ENCODE measurements at regions not wholly inside any gene's neighbourhood (a gene's known extent, or its start where the extent isn't known, plus 50 kb on each side); places are given as distances from the start of the nearest gene placed in this dataset.
"Not testable (repeated sequence)": the region's sequence is repeated elsewhere in the genome, so short reads cannot be mapped to it uniquely, and the experiment has no call there.

DNA sequence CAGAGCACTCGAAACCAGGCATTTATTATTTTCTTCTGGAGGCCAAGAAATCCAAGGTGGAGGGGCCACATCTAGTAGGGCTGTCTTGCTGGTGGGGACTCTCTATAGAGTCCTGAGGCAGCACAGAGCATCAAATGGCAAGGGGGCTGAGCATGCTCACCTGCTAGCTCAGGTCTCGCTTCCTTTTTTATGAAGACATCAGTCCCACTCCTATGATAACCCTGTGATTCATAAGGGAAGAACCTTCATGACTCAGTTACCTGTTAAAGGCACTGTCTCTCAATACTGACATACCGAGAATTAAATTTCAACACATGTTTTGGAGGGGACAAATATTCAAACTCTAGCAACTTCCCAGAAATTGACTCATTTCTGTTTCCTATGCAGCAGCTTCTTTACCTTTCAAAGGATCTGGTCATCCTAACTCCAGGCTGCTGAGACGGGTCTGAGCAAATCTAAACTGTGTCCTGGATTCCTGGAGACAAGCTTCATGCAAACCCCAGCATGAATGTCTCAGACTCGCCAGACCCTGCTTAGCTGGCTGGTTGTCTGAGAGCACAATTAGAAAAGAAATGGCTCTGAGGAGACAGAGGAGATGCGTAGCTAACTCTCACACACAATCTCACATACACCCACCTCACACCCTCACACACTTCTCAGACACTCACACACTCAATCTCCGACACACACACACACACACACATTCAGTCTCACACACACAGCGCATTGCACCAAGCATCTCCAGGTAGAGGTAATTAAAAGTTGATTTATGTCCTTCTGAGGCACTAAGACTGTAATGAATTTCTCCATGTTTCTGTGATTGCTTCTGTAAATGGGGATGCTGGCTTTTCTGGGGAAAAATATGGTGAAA lies 280.8 kb downstream of the BCL2L11 start:
- not testable (repeated sequence) for DNase-seq (ENCODE audit: low spot score)

DNA sequence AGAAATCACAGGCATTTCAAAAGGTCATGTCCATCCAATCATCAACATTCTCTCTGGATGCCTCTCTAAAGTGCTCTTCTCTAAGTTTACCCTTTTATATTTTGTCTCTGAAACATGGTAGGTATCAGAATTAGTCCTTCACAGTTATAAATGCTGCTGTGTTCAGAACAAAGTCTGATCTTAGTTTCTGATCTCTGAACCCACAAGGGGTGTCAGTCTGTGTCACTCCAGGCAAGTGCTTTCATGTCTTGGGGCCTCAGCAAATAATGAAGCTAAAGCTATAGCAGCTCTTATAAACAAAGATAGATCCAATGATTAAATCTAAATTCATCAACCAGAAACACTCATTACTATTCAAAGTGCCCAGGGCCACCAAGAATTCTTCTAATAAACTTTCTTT lies 281.7 kb downstream of the BCL2L11 start:
- DNase-seq (ENCODE audit: low spot score), result not testable (repeated sequence)

DNA sequence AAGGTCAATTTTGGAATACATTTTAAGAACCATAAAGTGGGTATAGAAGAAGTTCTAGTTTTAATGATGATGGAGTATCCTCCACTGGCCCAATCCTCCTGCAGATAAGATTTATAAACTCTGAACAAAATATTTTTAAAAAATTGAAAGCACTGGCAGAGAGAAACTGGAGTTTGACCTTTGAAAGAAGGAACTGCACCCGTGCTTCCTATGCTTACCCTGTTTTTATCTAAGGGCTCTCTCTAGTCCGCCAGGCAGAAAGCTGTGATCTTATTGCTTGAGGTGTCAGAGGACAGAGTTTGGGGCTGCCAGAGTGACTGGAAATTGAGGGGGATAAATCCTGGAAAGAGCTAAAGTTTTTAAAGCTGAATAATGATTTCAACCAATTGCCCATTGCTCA lies 282.6 kb downstream of the BCL2L11 start:
- not testable (repeated sequence) for DNase-seq (ENCODE audit: low spot score)

DNA sequence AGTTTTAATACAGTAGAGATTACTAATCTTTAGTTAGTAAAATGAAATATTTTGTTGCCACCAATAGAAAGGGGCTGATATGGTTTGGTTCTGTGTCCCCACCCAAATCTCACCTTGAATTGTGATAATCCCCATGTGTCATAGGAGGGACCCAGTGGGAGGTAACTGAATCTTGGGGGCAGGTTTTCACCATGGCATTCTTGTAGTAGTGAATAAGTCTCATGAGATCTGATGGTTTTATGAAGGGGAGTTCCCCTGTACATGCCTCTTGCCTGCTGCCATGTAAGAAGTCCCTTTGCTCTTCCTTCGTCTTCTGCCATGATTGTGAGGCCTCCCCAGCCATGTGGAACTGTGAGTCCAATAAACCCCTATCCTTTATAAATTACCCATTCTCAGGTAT lies 285.9 kb downstream of the BCL2L11 start:
- not testable (repeated sequence) for DNase-seq (ENCODE audit: low spot score)

DNA sequence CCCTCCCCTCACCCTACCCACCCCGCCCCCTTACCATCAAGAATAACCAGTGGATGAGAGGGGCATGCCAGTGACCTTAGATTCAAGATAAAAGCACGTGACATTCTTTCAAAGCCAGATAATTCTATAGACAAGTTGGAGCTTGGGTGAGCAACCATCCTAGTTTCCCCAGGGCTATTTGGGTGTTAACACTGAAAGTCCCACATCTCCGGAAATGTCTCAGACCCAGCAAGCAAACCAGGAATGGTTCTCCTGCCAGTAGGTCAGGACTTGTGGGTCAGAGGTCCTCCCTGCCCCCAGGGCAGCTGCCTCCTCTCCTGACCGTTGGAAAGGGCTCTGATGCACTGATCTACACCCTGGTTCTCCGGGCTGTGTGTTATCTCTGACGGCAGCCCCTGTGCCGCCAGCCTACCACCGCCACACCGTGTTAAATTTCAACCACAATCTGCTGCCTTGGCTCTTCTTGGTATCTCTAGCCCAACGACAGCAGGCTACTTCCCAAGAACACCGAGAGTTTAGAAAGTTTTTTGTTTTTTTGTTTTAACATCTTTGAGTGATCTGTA lies 287.0 kb downstream of the BCL2L11 start:
- not testable (repeated sequence) for DNase-seq (ENCODE audit: low spot score)

DNA sequence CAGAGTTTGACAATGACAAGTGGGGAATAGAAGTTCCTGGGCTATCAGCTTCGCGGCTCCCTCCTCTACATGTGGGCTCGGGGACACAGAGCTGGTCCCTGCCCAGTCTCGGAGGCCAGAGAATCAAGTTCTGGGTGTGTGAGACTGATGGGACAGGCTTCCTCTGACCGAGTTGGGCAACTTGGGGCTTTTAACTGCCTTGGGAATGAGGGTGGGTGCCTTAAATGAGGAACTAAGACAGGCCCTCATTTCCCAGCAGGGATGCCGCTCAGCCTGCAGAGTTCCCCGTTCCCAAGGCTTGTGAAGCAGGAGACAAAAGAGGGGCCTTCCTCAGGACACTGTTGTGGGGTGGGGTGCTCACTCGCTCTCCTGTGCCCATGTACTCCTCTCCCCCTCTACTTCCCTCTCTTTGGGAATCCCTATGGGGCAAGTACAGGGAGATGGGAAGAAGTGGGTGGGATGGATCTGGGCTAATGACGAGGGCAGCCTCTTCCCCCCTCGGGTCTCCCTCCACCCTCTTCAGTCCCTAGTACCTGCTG lies 290.2 kb downstream of the BCL2L11 start:
- not testable (repeated sequence) for DNase-seq (ENCODE audit: low spot score)

DNA sequence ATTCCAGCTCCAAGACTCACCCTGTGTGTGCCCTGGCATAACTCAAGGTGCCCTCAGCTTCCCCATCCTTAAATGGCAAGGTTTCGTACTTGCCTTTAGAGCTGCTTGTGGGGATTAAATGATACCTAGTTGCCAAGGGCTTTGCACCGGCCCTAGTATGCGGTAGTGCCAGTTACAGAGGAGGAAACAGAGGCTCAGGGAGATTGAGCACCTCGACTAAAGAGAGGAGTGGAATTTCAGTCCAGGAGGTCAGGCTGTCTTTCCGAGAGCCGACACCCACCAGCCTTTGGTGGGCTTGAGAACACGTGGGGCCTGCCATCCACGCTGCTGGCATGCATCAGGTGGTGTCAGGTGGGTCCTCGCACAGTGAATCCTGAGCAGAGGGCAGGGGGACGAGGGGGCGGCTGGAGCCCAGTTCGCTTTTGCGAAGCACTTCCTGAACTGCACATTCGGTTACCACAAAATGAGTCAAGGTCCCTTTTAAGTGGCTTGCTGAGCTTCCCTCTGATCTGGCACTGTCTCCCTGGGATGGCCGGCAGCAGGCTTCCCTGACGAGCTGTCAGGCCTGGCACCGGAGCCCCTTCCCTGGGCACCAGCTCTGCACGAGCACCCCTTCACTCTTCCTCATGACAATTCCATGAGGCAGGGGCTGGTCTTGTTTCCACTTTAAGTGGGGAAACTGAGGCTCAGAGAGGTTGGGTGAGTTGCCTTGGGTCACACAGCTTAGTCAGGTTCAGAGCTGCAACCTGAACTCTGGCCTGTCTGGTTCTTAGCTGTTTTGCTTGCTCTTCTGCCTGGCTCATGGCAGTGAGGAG lies 291.4 kb downstream of the BCL2L11 start:
- not testable (repeated sequence) for DNase-seq (ENCODE audit: low spot score)

DNA sequence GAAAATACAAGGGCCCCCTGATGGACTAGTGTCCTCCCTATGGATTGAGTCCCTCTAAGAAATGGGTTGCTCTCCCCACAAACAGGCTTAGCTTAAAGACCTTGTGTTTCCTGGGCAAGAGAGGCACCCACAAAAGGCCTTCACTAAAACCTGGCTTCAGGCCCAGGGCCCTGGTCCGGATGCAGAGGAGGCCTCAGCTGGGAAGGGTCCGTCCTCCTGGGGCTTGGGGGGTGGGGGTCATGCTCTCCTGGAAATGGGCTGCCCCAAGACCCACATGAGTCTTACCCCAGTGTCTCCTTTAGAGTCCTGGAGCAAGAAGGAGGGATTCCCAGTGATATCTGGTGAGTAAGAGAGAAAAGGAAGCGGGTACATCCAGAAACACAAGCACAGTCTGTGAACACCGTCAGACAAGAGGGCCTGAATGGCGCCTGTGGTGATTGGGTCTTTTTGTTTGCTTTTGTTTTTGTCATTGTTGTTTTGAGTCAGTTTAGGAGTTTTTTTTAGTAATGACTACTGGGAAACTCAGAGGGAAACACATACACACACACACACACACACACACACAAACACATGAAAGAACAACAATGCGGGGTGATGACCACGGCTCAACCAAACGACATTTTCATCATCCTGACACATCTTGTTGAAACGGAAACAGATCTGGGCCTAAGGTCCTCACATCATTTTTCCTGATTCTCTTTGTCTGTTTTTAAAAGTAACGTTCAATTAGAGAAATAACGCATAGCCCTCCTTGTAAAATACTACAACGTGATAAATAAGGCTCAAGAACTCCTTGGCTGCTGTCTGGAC lies 292.3 kb downstream of the BCL2L11 start:
- DNase-seq (ENCODE audit: low spot score), result peak; percentile 37

DNA sequence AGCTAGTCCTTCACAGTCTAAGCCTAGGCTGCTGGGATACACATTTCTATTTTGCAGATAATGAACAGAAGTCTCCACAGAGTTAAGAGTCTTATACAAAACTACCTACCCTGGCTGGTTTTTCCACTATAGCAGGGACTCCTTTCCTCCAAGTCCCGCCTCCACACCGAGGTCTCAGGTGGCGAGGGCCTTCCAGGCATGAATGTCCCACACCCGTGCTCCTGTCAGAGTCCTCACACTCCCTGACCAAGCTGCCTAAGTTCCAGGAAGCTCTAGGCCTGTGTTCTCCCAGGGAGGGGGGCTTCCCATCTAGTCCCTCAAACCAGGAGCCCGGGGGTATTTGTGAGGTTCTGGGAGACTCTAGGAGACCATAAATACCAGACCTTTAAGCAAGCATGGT lies 293.2 kb downstream of the BCL2L11 start:
- not testable (repeated sequence) for DNase-seq (ENCODE audit: low spot score)

DNA sequence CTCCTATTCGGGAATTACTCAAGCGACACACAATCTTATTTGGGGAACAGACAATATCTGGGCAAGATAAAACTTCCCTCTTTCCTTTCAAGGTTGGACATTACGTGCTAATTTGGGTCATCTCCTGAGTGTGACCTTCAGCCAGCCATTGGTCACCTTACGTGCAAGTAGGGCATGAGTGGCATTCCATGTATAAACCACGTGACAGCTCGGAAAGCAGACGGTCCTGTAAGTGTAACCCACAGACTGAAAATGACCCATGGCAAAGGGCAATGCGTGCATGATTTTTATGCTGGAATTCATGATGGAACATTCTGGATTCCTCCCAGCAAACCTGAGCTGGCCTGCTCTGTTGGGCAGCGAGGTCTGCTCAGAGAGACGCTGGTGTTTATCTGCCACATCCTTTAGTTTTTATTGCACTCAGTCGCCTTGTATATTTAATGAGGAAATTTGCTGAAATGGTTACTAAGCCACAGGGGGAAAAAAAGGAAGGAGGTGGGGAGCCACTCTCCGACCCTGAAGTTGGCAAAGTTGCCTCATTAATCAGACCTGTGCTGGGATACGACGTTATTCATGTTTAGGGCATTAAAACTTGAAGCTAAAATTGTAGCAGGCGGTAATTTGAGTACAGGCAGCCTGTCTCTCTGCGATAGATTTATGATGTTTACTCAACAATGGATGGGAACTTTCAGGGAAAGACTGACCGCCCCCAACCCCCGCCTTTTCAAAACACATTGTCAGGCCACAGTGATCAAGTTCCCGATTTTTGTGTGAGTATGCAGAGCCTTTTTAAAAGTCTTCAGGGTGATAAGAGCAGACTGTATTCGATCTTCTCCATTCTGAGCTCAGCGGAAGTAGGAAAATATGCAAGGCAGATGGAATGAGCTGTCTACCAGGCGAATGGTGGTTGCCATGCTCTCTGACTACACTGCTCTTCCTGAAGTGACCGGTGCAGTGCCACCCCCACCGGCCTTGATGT lies 295.3 kb downstream of the BCL2L11 start:
- not testable (repeated sequence) for DNase-seq (ENCODE audit: low spot score)

DNA sequence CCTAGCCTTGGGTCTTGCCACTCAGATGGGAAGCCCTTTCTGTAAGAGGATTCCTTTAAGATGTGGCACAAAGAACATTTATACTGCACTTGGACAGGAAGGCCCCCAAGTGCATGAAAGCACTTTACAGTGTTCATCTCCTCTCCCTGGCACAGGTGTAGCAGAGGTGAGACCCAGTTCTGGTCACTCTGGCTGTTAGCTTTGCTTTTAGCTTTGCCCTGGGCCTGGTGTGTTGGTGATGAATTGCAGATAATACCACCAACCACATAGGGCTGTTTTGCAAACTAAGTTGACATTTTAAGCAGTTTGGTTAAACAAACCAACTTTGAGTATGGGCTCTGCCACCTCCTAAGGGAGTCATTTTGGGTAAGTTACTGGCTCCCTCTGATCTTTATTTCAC lies 296.3 kb downstream of the BCL2L11 start:
- not testable (repeated sequence) for DNase-seq (ENCODE audit: low spot score)

DNA sequence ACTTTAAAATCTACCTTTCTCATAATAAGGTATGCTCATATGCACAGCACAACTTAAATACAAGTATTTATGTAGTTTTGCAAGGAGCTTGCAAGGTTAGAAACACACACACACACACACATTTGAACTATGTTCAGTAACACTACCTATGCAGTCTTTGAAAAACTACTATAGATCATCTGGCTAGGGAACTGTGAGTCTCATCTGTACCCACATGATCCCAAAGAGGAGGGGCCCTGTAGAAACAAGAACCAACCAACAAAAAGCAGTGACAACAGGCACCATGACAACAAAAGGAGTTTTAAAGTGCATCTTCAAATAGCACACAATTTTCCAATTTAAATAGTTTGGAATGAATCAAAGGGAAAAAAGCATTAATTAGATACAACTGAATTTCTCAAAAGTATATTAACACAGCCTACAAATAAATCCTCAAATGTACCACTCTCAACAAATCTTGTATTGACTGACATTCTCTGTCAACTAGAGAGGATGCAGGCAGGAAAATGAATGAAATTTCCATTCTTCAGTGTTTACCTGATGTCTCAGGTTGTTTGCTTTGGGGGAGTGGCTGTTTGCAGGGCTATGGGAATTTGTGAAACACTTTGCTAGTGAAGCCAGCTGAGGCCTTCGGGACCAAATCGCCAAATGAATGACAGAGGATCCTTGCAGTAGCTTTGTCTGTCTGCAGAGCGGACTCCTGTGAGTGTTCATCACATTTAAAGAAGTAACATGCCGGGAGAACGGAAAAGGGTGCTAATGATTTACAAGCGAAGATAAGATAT lies 297.6 kb downstream of the BCL2L11 start:
- not testable (repeated sequence) for DNase-seq (ENCODE audit: low spot score)

DNA sequence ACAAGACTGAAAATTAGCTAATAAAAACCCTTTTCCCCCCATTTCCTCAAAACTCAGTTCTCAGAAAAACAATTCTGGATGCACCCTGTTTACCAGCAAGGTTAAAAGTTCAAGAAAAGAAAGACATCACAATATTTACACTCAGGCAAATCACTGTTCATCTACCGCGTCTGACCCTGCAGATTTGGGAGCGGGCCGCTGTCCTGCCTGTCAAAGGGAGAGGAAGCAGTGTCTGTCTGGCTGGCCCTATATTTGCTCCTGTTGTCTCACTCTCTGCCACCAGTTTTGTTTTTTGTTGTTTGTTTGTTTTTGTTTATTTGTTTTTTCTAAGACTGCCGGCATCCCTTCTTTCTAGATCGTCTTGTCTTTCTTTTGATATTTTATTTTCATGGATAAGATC lies 299.4 kb downstream of the BCL2L11 start:
- DNase-seq (ENCODE audit: low spot score), result peak; percentile 42

DNA sequence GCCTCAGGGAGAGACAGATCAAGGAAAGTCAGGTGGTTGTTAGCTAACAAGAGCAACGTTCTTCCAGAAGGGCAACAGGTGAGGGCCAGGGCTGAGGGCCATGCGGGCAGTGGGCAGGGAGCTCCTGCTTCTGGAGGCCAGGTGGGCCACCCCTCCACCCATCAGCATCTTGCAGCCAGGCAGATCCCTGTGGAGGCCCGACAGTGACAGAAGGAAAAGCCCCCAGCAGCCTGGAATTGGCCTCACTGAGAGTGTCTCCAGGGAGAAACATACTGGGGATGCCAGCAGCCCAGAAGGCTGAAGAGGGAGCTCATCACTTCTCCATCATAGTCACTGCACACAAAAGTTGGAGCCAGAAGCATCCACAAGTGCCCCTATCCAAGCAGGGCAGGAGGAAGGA lies 300.1 kb downstream of the BCL2L11 start:
- DNase-seq (ENCODE audit: low spot score), result not testable (repeated sequence)

DNA sequence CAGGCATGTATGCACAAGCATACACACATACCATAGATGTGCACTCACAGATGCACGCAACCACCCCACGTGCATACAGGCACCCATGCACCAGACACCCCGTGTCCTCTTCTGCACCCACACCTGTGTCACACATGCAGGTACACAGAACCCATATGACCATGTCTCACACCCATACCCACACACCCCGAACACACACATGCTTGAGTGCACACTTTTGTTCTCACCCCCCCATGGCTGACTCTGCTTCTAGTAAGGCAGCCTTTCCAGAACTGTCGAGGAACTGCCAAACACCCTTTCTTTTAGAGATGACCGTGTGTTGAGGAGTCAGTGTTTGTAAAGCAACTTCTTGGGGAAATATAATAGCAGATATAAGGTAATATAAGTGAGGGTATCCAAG lies 301.2 kb downstream of the BCL2L11 start:
- DNase-seq (ENCODE audit: low spot score), result not testable (repeated sequence)

DNA sequence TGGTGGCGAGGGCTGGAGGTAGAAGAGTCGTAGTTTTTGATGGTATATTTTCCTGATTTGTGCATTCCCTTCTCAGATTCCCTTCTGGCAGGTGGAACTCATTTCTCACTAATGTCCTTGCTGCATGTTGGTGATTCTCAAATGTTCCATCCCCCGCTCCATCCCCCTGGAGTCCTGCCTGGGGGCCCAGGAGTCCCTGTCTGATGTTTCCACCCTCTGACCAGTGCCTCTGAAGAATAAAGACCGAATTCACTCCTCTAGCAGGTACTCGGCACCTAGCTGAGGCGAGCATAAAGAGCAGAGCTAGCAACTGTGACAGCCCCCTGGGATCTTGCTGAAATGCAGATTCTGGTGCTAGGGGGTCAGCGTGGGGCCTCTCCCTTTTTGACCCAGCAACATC lies 301.8 kb downstream of the BCL2L11 start:
- not testable (repeated sequence) for DNase-seq (ENCODE audit: low spot score)

DNA sequence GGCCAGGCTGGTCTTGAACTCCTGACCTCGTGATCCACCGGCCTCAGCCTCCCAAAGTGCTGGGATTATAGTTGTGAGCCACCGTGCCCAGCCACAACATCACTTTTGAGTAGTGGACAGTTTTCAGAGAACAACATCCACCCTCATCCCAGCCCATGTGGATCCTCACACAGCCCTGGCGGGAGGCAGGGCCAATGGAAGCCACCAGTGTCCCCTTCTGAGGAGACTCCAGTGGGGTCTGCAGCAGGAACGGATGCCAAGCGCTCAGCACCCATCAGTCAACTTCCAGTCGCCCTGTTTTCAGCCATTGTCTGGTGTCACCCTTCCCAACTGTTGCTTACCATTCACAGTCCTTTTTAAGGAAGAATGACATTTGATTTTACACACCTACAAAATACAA lies 302.5 kb downstream of the BCL2L11 start:
- not testable (repeated sequence) for DNase-seq (ENCODE audit: low spot score)

DNA sequence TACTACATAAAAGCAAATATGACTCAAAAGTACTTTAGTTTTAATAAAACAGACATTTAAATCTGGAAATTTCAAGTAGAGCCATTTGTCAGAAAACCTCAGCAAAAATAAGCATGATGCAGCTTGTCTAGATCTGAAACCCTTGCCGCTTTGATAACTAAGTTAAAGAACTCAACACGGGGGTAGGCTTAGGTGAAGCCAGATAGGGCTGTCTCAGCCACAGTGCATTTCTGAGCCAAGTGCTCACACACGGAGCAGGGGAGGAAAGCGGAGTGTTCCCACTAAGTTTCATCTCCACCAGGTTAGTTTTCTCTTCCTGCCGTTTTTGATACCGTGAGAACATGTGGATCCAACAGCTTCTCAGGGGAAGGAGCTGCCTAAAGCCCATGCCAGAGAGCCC lies 303.5 kb downstream of the BCL2L11 start:
- not testable (repeated sequence) for DNase-seq (ENCODE audit: low spot score)

DNA sequence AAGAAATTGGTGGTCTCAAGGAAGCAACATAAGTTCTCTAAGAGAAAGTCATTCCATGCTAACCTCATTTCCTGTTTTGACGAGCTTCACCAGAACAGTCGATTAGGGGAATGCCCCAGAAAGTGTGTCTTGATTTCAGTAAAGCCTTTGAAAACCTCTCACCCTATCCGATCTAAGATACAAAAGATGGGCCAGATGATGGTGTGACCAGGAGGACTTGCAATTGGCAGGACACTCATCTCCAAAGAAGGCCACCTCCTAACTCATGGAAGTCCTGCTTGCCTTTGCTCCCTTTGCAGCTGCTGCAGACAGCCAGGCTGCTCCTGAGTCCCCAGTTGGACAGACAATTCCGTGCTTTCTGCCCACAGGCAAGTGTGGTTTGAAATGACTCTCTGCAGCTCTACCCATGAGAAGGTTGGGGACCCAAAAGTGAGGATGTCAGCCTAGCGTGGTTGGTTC lies 304.2 kb downstream of the BCL2L11 start:
- peak; percentile 57 for DNase-seq (ENCODE audit: low spot score)

All from CD4-positive, alpha-beta T cell treated with Interleukin-2 at 100 ng/mL for 4 hours (primary cell).